ENCODE measurements at regions not wholly inside any gene's neighbourhood (a gene's known extent, or its start where the extent isn't known, plus 50 kb on each side); places are given as distances from the start of the nearest gene placed in this dataset.
"Not testable (repeated sequence)": the region's sequence is repeated elsewhere in the genome, so short reads cannot be mapped to it uniquely, and the experiment has no call there.

- no peak for DNase-seq
Measured at GRCh38 chr12:125836647-125837046, 771.4 kb downstream of the AACS start.

- no peak for DNase-seq
Measured at GRCh38 chr12:125841332-125841731, 776.1 kb downstream of the AACS start.

GRCh38 chr12:125852116-125852515 is 786.9 kb downstream of the AACS start:
- no peak for DNase-seq

- DNase-seq, result no peak
Measured at GRCh38 chr12:125852679-125853078, 787.4 kb downstream of the AACS start.

DNA sequence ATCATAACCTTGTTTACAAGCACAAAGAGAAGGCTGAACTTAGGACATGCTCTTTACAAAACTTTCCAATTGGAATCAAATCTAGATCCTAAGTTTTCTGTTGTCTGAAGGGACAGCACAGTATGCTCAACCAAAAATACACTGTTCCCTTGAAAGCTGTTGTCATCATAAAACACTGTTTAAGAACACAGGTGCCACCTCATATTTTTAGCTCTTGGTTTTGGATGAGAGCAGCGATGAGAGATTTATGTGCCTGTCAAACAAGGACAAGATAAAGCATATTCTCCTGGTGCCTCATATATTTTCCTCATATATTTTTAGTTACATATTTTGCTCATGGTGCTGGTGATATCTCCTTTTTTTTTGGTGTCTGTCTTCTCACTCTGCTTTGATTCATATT is 788.4 kb downstream of the AACS start:
- no peak for DNase-seq

DNA sequence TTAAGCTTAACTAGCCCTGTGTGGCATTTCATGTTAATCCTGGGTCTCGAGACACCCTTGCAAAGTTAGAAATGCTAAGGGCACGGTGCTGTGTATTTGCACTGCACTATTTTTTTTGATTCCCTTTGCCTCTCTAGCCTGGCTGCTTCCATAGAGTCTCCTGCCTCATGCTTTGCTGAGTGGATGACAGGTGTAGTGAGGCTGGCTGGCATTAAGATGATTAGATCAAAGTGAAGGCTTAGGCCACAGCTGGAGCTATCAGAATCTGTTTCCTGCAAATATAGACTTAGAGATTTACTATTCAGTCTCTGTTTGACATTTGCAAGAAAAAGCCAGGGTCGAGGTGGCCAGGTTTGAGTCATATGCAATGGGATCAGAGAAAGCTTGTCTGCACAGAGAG is 791.1 kb downstream of the AACS start:
- no peak for DNase-seq

GRCh38 chr12:125856896-125857295 is 791.7 kb downstream of the AACS start:
- no peak for DNase-seq

DNA sequence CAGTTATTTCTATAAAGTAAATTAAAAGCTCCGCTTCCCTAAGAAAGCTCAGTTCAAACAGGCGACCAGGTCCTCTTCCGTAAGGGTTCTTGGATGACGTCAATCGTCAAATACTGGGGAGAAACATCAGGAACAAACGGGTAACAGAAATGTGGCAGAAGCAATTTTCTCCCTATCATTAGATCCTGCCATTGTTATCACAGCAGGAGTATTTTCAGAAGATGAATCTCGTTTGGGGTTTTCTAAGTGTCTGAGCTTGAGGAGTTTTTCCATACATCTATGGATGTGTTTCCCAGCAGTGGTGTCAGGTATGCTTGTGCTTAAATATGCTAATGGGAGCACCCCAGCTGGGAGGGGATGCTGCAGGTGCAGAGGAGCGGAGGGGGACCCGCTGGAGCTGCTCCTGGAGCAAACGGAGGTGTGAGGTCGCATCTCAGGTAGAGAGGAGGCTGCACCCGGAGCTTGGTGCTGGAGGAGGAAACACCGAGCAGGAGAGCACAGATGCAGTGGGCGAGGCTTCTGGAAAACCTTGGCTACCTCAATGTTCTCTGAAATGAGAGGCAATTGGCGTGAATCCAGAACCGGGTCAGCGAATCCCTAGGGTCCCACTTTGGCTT is 795.5 kb downstream of the AACS start:
- DNase-seq, result no peak

DNA sequence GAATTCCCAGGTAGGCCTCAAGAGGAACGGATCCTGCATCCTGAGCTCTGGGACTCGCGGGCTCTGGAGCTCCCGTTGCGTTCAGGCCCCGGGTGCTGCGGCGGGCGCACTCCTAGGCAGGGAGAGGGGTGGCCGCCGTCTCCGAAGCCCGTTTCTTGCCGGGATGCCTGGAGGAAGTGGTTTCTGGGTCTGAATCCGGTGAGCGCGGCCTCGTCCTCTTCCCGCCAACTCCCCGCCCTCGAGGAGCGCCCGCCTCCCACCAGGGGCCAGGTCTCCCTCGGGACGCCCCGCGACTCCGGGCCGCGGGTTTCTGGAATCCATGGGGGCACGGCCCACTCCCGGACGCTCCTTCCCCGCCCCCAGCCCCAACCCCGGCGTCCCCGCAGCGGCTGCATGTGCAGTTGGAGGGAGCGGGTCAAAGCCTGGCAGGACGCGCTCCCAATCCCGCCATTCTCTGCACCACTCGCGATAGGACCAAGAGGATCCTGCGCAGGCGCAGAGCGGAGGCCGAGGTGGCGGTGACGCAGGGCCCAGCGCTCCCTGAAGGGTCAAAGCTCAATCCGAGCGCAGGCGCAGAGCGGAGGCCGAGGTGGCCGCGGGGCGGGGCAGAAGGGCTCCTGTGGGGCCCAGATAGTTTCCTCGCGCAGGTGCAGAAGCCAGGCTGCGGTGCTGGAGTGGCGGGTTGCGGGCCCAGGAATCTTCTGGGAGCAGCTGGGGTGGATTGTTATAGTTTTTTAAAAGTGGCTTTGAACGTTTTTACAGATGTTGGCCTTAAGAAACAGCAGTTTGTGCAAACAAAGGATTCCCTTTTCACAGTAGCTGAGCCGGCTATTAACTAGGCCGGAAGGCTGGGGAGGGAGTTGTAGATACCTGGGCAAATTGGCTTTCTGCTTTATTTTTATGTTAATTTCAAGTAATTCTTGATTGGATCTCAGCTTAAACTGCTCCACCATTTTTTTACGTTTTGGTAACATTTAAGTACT is 796.4 kb downstream of the AACS start:
- DNase-seq, result no peak

DNA sequence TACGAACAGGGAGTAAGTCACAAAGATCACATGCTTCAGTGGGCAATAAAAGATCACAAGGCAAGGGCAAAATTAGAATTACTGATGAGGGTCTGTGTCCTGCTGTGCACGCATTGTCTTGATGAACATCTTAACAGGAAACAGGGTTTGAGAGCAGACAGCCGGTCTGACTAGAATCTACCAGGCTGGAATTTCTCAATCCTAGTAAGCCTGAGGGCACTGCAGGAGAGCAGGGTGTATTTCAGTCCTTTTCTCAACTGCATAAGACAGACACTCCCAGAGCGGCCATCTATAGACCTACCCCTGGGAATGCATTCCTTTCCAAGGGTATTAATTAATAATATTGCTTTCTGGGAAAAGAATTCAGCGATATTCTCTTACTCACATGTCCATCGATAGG is 800.0 kb downstream of the AACS start:
- DNase-seq, result not testable (repeated sequence)

GRCh38 chr12:125871811-125872594 is 806.8 kb downstream of the AACS start:
- DNase-seq, result no peak

DNA sequence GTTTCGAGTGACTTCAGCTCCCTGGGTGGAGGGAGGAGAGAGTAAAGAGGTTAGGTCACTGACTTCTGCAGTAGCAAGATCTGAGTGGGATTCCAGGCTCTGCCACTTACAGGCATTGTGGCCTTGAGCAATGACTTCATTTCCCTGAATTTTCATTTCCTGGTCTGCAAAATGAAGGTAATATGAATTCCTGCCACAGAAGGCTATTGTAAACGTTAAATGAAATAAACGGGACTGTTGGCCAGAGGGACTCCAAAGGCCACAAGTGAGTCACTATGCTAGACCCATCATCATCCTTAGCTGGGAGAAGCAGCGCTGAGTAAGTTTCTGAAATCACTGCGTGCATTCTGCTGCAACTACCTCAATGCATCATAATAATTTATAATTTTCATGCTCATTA is 807.8 kb downstream of the AACS start:
- DNase-seq, result no peak

- no peak for DNase-seq
Measured at GRCh38 chr12:125878483-125878882, 813.2 kb downstream of the AACS start.

- DNase-seq, result no peak
Measured at GRCh38 chr12:125882141-125882540, 816.9 kb downstream of the AACS start.

DNA sequence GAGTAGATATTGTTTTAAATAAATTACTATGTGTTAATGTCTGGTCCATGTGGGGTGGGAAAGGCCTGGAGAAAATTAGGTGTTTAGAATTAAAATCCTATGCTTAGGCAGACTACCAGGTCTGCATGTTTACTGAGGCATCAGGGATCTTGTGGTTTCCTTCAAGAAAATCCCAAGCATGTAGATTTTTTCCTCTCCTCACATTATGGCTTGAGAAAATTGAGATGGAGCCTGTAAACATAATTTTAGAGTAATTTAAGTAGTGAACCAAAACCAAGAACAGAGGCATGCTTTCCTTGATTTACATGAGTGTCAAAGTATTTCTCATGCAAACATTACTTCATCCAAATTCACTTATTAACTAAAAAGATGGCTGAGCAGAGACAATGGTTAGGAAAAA is 823.7 kb downstream of the AACS start:
- no peak for DNase-seq

- DNase-seq, result no peak
Measured at GRCh38 chr12:125889742-125890141, 824.5 kb downstream of the AACS start.

DNA sequence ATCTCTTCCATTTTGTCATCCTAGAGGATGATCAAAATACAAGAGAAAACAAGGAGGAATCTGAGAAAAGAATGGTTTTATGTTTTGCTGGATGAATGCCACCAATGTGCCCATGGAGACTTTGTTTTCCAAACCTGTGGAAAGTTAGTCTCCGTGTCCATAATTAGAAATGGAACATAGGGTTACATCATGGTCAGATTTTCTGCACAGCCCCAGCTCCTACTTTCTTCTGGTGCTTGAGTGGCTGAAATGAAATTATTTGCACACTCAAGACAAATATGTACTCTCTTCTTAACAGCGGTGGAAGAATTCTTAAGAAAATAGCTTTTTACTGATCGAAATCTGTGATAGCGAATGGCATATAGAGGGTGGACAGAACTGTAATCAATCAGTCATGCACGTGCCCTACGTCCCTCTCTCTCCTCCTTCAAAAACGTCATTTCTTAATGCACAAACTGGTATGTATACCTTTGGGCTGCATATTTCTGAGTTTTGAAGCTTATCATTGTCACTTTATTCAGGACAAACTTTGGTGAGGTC is 825.2 kb downstream of the AACS start:
- DNase-seq, result no peak

DNA sequence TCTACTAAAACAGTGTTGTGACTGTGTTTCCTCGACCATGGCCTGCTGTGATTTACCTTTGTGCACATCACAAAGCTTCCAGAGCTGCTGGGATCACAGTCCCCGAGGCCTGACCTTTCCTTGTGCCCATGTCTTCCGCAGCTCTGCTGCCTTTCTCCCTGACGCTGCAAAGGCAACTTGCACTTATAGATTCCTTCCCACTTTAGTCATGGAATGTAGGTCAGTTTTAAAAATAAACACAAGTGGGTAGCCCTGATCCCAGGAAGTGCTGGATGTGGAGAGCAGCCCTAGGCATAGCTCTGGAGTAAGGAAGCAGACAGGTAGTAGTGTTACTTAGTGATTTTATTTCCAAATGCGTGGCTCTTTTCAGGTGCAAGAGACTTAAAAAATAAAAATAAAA is 825.7 kb downstream of the AACS start:
- no peak for DNase-seq

DNA sequence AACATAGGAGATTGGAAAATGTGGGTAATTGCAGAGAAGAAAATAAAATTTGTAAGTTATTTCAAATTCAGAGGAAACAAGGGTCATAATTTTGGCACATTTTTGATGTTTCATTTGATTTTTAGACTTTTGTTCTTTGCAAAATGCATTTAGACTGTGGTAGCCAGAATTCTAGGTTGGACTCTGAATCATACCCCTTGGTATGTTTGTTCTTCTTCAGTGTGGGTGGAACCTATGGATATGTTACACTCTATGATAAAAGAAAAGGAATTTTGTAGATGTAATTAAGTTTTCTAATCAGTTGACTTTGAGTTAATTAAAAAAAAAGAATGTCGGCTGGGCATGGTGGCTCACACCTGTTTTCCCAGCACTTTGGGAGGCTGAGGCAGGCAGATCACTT is 827.0 kb downstream of the AACS start:
- no peak for DNase-seq

DNA sequence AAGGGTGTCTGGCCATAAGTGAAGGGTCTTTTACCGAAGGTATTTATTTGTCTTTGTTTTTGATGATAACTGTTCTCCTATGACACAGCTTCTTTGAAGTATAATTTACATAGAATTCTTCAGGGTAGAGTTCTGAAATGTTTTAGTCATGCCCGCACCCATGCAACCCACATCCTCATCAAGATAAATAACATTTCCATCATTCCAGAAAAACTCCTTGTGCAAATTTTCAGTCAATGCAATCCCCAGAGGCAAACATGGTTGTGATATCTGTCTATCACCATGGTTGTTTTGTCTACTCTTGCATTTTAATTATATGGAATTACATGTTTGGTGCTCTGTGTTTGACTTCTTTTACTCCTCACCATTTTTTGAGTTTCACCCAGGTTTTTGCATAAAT is 837.8 kb downstream of the AACS start:
- no peak for DNase-seq

- DNase-seq, result no peak
Measured at GRCh38 chr12:125907351-125907750, 842.1 kb downstream of the AACS start.

DNA sequence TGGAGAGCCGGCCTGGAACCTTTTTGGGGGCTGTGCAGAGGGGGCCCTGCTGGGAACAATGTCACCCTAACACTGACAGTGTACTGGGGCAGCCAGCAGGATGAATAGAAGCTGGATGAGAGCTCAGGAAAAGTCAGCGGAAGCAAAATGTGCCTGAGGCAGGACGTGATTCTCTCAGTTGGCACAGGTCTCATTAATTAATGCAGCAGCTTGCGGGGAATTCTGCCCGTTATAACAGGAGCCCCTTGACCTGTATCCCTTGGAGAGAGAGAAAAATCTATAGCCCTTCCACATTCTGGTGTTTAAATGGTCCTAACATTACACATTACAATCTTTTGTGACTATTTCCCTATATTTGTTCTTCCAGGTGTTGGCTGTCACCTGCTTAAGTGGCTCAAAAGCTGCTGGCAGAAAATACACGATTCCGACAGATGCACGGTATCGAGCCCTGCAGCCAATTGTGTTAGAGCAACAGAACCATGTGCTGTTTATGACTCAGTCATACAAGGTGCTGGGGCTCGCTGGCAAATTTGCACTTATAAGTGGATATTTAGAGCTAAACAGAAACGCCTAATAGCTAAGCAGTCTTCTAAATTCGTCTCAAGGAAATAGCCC is 854.7 kb downstream of the AACS start:
- DNase-seq, result no peak

DNA sequence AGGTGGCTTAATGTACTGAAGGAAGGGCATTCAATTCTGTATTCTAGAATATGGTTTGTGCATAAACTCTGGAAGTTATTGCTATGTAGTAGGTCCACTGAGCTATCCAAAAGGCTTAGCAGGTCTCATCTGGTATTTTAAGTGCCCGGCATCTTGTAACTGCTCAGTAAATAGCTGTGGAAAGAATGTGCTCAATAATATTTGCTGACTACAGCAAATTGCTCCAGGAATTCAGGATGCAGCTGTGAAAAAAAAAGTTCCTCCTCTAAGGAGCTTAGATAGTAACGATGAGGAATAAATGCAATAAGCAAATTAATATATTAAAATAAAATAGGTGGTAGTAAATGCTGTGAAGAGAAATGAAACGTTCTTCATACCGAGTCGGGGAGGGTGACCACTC is 857.1 kb downstream of the AACS start:
- no peak for DNase-seq

All from amniotic stem cell (primary cell).